HCT116 (cell line): ENCODE measurements at regions not wholly inside any gene's neighbourhood (a gene's known extent, or its start where the extent isn't known, plus 50 kb on each side); places are given as distances from the start of the nearest gene placed in this dataset.

ENCODE experiments used
- CTCF ChIP-seq, 3 experiments: fragments of 200-600 bp in 1 of 3; sonication (generic) in 1 of 3; IDR thresholded peaks in 2 of 3; conservative IDR thresholded peaks in 1 of 3; 2 replicates each; pipeline ENCODE4 v1.5.1; 2012 to 2017; ENCODE audit warnings: low read depth in 2 of 3, low read length in 2 of 3, antibody characterized with exemption in 1 of 3, borderline replicate concordance in 1 of 3, control low read depth in 1 of 3, mild to moderate bottlenecking in 1 of 3, mixed read lengths in 1 of 3, mixed run types in 1 of 3, moderate library complexity in 1 of 3; ENCODE audit not compliant: insufficient read depth in 1 of 3
- ELF1 ChIP-seq: IDR thresholded peaks from 2 replicates; pipeline ENCODE4 v1.6.1; 2012; ENCODE audit warnings: low read depth, borderline replicate concordance
- FOSL1 ChIP-seq: IDR thresholded peaks from 2 replicates; pipeline ENCODE4 v1.6.1; 2012; ENCODE audit warnings: low read depth
- POLR2A ChIP-seq: IDR thresholded peaks from 2 replicates; pipeline ENCODE4 v1.7.0; 2011; ENCODE audit warnings: borderline replicate concordance; ENCODE audit not compliant: insufficient read depth, insufficient read length; ENCODE audit errors: extremely low read depth
- SRF ChIP-seq: IDR thresholded peaks from 2 replicates; pipeline ENCODE4 v1.6.1; 2012; ENCODE audit warnings: low read depth
- TCF7L2 ChIP-seq: IDR thresholded peaks from 2 replicates; pipeline ENCODE4 v1.7.0; 2011; ENCODE audit warnings: borderline replicate concordance, inconsistent platforms; ENCODE audit not compliant: insufficient read depth, insufficient read length; ENCODE audit errors: extremely low read depth
- ZNF274 ChIP-seq: fragments of 200-500 bp; sonication (Bioruptor generic); IDR thresholded peaks from 2 replicates; pipeline ENCODE4 v1.6.1; 2014; ENCODE audit warnings: mild to moderate bottlenecking, low read depth, low read length, inconsistent platforms

DNA sequence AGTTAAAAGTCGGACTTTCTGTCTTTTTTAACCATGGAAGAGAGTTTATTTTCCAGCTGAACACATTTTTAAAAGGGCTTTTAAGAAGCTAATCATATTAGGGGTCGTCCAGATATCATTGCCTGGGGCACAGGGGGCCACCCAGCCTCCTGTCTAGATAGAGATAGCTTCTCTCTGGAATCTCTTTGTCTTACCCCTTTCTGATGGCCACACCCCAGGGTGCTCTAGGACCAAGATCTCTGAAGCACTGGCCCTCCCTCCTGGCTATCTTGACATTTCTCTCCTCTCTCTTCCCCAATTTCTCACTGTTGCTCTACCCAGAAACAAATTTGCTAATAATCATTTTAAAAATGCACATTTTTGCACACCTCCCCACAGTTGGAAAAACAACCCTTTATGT lies 204.4 kb downstream of the NXNL2 start:
- no peak for TF ChIP-seq ELF1
- TF ChIP-seq SRF: no peak
- no peak for TF ChIP-seq CTCF (IDR thresholded peaks at IDR 0.05 in 2 of 3, conservative IDR thresholded peaks at IDR 0.05 in 1 of 3; ENCODE audit: borderline replicate concordance in 1 of 3, insufficient read depth in 1 of 3, low read depth in 2 of 3, low read length in 2 of 3)
- TF ChIP-seq POLR2A: no peak
- TF ChIP-seq TCF7L2: no peak
- no peak for TF ChIP-seq ZNF274
- TF ChIP-seq FOSL1: no peak
